Activated T-helper 1 cell treated with Interleukin-2 at 50 U/mL for 16 hours (primary cell): ENCODE measurements at regions not wholly inside any gene's neighbourhood (a gene's known extent, or its start where the extent isn't known, plus 50 kb on each side); places are given as distances from the start of the nearest gene placed in this dataset.
"Not testable (repeated sequence)": the region's sequence is repeated elsewhere in the genome, so short reads cannot be mapped to it uniquely, and the experiment has no call there.

Source experiments
- DNase-seq: peaks from one replicate; pipeline ENCODE4 v3.0.0-alpha.2; 2020; ENCODE audit warnings: low read depth

GRCh38 chr11:115605397-115605796 lies 101.2 kb upstream of the CADM1 start:
- not testable (repeated sequence) for DNase-seq

- DNase-seq: no peak
These were observed 94.9 kb upstream of the CADM1 start for GRCh38 chr11:115599125-115599524.

- DNase-seq: no peak
These were observed 94.2 kb upstream of the CADM1 start for GRCh38 chr11:115598257-115598901.

- no peak for DNase-seq
These were observed 87.2 kb upstream of the CADM1 start for GRCh38 chr11:115591380-115591779.

GRCh38 chr11:115590254-115590653 lies 86.0 kb upstream of the CADM1 start:
- no peak for DNase-seq

- no peak for DNase-seq
These were observed 83.6 kb upstream of the CADM1 start for GRCh38 chr11:115587718-115588342.

GRCh38 chr11:115585361-115586024 lies 81.3 kb upstream of the CADM1 start:
- no peak for DNase-seq

- DNase-seq: no peak
These were observed 77.8 kb upstream of the CADM1 start for GRCh38 chr11:115581871-115582639.

GRCh38 chr11:115580927-115581680 lies 76.9 kb upstream of the CADM1 start:
- no peak for DNase-seq

GRCh38 chr11:115580416-115580815 lies 76.2 kb upstream of the CADM1 start:
- no peak for DNase-seq

GRCh38 chr11:115579181-115579825 lies 75.1 kb upstream of the CADM1 start:
- no peak for DNase-seq

- no peak for DNase-seq
These were observed 74.1 kb upstream of the CADM1 start for GRCh38 chr11:115578275-115578674.

- DNase-seq: no peak
These were observed 73.5 kb upstream of the CADM1 start for GRCh38 chr11:115577701-115578100.

- DNase-seq: no peak
These were observed 72.6 kb upstream of the CADM1 start for GRCh38 chr11:115576606-115577380.

- DNase-seq: no peak
These were observed 68.3 kb upstream of the CADM1 start for GRCh38 chr11:115572551-115572950.

GRCh38 chr11:115566180-115566764 lies 62.1 kb upstream of the CADM1 start:
- DNase-seq: no peak

- no peak for DNase-seq
These were observed 60.6 kb upstream of the CADM1 start for GRCh38 chr11:115564851-115565250.

- no peak for DNase-seq
These were observed 56.9 kb upstream of the CADM1 start for GRCh38 chr11:115561116-115561515.

GRCh38 chr11:115558635-115559034 lies 54.4 kb upstream of the CADM1 start:
- DNase-seq: no peak

- no peak for DNase-seq
These were observed 53.5 kb upstream of the CADM1 start for GRCh38 chr11:115557681-115558080.
